T-helper 17 cell (primary cell): ENCODE measurements at regions not wholly inside any gene's neighbourhood (a gene's known extent, or its start where the extent isn't known, plus 50 kb on each side); places are given as distances from the start of the nearest gene placed in this dataset.

Source experiments
- ATAC-seq: fragments of 150-1000 bp; cut with Tn5 transposase; 2 replicates; pipeline ENCODE4 v1.10.0; 2021; ENCODE audit warnings: mild to moderate bottlenecking, moderate library complexity
- DNase-seq, 3 donors: peaks; one replicate each; pipeline versions ENCODE4 v3.0.0 to v3.0.0-alpha.2; 2020 to 2021
- H3K9me3 ChIP-seq: one replicate; pipeline ENCODE4 v1.7.0; 2013; ENCODE audit warnings: low read length, mild to moderate bottlenecking; ENCODE audit not compliant: control insufficient read depth, poor library complexity, severe bottlenecking
- H3K27ac Mint-ChIP-seq: one replicate; pipeline ENCODE4 v1.8.0; 2022; ENCODE audit warnings: mild to moderate bottlenecking, moderate library complexity, mixed read lengths
- H3K27me3 Mint-ChIP-seq: one replicate; pipeline ENCODE4 v1.8.0; 2022; ENCODE audit warnings: mixed read lengths
- H3K36me3 Mint-ChIP-seq: one replicate; pipeline ENCODE4 v1.8.0; 2022; ENCODE audit warnings: low read depth, mixed read lengths
- H3K4me1 Mint-ChIP-seq: one replicate; pipeline ENCODE4 v1.8.0; 2022; ENCODE audit warnings: mild to moderate bottlenecking, mixed read lengths
- H3K4me3 Mint-ChIP-seq: one replicate; pipeline ENCODE4 v1.8.0; 2022; ENCODE audit warnings: mild to moderate bottlenecking, moderate library complexity, mixed read lengths

- Mint-ChIP-seq H3K36me3 (no peaks in the 10 kb centered on the region), H3K4me1 (no peaks in the 10 kb centered on the region), H3K27ac (no peak overlapping the region), H3K4me3 (no peak overlapping the region), H3K27me3 (no peaks in the 10 kb centered on the region)
- H3K9me3 ChIP-seq: no peaks in the 10 kb centered on the region
- DNase-seq: no peak
- ATAC-seq: no peak
Observed at GRCh38 chr4:14196131-14196530, 568.6 kb upstream of the BOD1L1 start.

- Mint-ChIP-seq H3K4me3 (no peak overlapping the region), H3K36me3 (no peaks in the 10 kb centered on the region), H3K4me1 (no peaks in the 10 kb centered on the region), H3K27ac (no peak overlapping the region), H3K27me3 (no peaks in the 10 kb centered on the region)
- no peak for ATAC-seq
- no peak for DNase-seq
- no peaks in the 10 kb centered on the region for H3K9me3 ChIP-seq
Observed at GRCh38 chr4:14215116-14215770, 587.7 kb upstream of the BOD1L1 start.

GRCh38 chr4:14217401-14217800 is 589.9 kb upstream of the BOD1L1 start:
- DNase-seq (no peak), ATAC-seq (no peak)
- H3K9me3 ChIP-seq: no peaks in the 10 kb centered on the region
- Mint-ChIP-seq H3K27me3 (no peaks in the 10 kb centered on the region), H3K4me1 (no peaks in the 10 kb centered on the region), H3K36me3 (no peaks in the 10 kb centered on the region), H3K27ac (no peak overlapping the region), H3K4me3 (no peak overlapping the region)

- H3K27ac Mint-ChIP-seq: no peak overlapping the region
- DNase-seq (no peak), ATAC-seq (no peak)
- no peaks in the 10 kb centered on the region for H3K4me1 Mint-ChIP-seq
- no peak overlapping the region for H3K4me3 Mint-ChIP-seq
- H3K27me3 Mint-ChIP-seq: no peaks in the 10 kb centered on the region
- H3K9me3 ChIP-seq: no peaks in the 10 kb centered on the region
- no peaks in the 10 kb centered on the region for H3K36me3 Mint-ChIP-seq
Observed at GRCh38 chr4:14218641-14219040, 591.1 kb upstream of the BOD1L1 start.

GRCh38 chr4:14221176-14221575 is 593.7 kb upstream of the BOD1L1 start:
- no peaks in the 10 kb centered on the region for H3K36me3 Mint-ChIP-seq
- no peaks in the 10 kb centered on the region for H3K4me1 Mint-ChIP-seq
- no peaks in the 10 kb centered on the region for H3K9me3 ChIP-seq
- no peaks in the 10 kb centered on the region for H3K27me3 Mint-ChIP-seq
- DNase-seq (no peak), ATAC-seq (no peak)
- H3K4me3 Mint-ChIP-seq: no peak overlapping the region
- H3K27ac Mint-ChIP-seq: no peak overlapping the region

GRCh38 chr4:14222377-14223029 is 595.0 kb upstream of the BOD1L1 start:
- DNase-seq (no peak), ATAC-seq (no peak)
- Mint-ChIP-seq H3K4me1 (no peaks in the 10 kb centered on the region), H3K36me3 (no peaks in the 10 kb centered on the region), H3K4me3 (no peak overlapping the region), H3K27ac (no peak overlapping the region), H3K27me3 (no peaks in the 10 kb centered on the region)
- no peaks in the 10 kb centered on the region for H3K9me3 ChIP-seq

- no peaks in the 10 kb centered on the region for H3K9me3 ChIP-seq
- H3K27me3 Mint-ChIP-seq: no peaks in the 10 kb centered on the region
- H3K4me1 Mint-ChIP-seq: no peaks in the 10 kb centered on the region
- H3K36me3 Mint-ChIP-seq: no peaks in the 10 kb centered on the region
- ATAC-seq (no peak), DNase-seq (no peak)
- H3K27ac Mint-ChIP-seq: no peak overlapping the region
- H3K4me3 Mint-ChIP-seq: no peak overlapping the region
Observed at GRCh38 chr4:14223461-14223860, 595.9 kb upstream of the BOD1L1 start.

GRCh38 chr4:14225688-14226207 is 598.2 kb upstream of the BOD1L1 start:
- H3K27me3 Mint-ChIP-seq: no peaks in the 10 kb centered on the region
- H3K4me3 Mint-ChIP-seq: no peak overlapping the region
- no peaks in the 10 kb centered on the region for H3K4me1 Mint-ChIP-seq
- H3K9me3 ChIP-seq: no peaks in the 10 kb centered on the region
- no peaks in the 10 kb centered on the region for H3K36me3 Mint-ChIP-seq
- no peak for DNase-seq
- no peak for ATAC-seq
- H3K27ac Mint-ChIP-seq: no peak overlapping the region

GRCh38 chr4:14233126-14233525 is 605.6 kb upstream of the BOD1L1 start:
- no peaks in the 10 kb centered on the region for H3K4me1 Mint-ChIP-seq
- H3K27ac Mint-ChIP-seq: no peak overlapping the region
- DNase-seq (no peak), ATAC-seq (no peak)
- H3K27me3 Mint-ChIP-seq: no peaks in the 10 kb centered on the region
- no peaks in the 10 kb centered on the region for H3K36me3 Mint-ChIP-seq
- no peak overlapping the region for H3K4me3 Mint-ChIP-seq
- no peaks in the 10 kb centered on the region for H3K9me3 ChIP-seq

GRCh38 chr4:14234307-14234706 is 606.8 kb upstream of the BOD1L1 start:
- DNase-seq (no peak), ATAC-seq (no peak)
- no peaks in the 10 kb centered on the region for H3K9me3 ChIP-seq
- H3K4me1 Mint-ChIP-seq: no peaks in the 10 kb centered on the region
- no peak overlapping the region for H3K27ac Mint-ChIP-seq
- H3K36me3 Mint-ChIP-seq: no peaks in the 10 kb centered on the region
- H3K27me3 Mint-ChIP-seq: no peaks in the 10 kb centered on the region
- no peak overlapping the region for H3K4me3 Mint-ChIP-seq

- Mint-ChIP-seq H3K27me3 (no peaks in the 10 kb centered on the region), H3K27ac (no peak overlapping the region), H3K4me3 (no peak overlapping the region), H3K36me3 (no peaks in the 10 kb centered on the region), H3K4me1 (no peaks in the 10 kb centered on the region)
- no peak for ATAC-seq
- no peak for DNase-seq
- no peaks in the 10 kb centered on the region for H3K9me3 ChIP-seq
Observed at GRCh38 chr4:14236359-14236758, 608.8 kb upstream of the BOD1L1 start.

GRCh38 chr4:14237911-14238310 is 610.4 kb upstream of the BOD1L1 start:
- Mint-ChIP-seq H3K27ac (no peak overlapping the region), H3K4me1 (no peaks in the 10 kb centered on the region), H3K4me3 (no peak overlapping the region), H3K27me3 (no peaks in the 10 kb centered on the region), H3K36me3 (no peaks in the 10 kb centered on the region)
- ATAC-seq (no peak), DNase-seq (no peak)
- no peaks in the 10 kb centered on the region for H3K9me3 ChIP-seq

- no peaks in the 10 kb centered on the region for H3K9me3 ChIP-seq
- H3K36me3 Mint-ChIP-seq: no peaks in the 10 kb centered on the region
- H3K27me3 Mint-ChIP-seq: no peaks in the 10 kb centered on the region
- ATAC-seq: no peak
- DNase-seq: no peak
- H3K4me3 Mint-ChIP-seq: no peak overlapping the region
- H3K27ac Mint-ChIP-seq: no peak overlapping the region
- no peaks in the 10 kb centered on the region for H3K4me1 Mint-ChIP-seq
Observed at GRCh38 chr4:14241574-14241973, 614.0 kb upstream of the BOD1L1 start.

GRCh38 chr4:14247767-14248166 is 620.2 kb upstream of the BOD1L1 start:
- Mint-ChIP-seq H3K27me3 (no peaks in the 10 kb centered on the region), H3K36me3 (no peaks in the 10 kb centered on the region), H3K27ac (no peak overlapping the region), H3K4me1 (no peaks in the 10 kb centered on the region), H3K4me3 (no peak overlapping the region)
- no peak for ATAC-seq
- DNase-seq: no peak
- no peaks in the 10 kb centered on the region for H3K9me3 ChIP-seq
